Mesenchymal stem cell (in vitro differentiated cells and primary cell): ENCODE measurements at regions not wholly inside any gene's neighbourhood (a gene's known extent, or its start where the extent isn't known, plus 50 kb on each side); places are given as distances from the start of the nearest gene placed in this dataset.

ENCODE experiments used
- DNase-seq: peaks from one replicate; pipeline ENCODE4 v3.0.0-alpha.2; 2013
- H2AFZ ChIP-seq: one replicate; pipeline ENCODE4 v1.6.1; 2013; ENCODE audit warnings: low read depth, mild to moderate bottlenecking, control low read depth, inconsistent platforms, low read length, moderate library complexity
- H2AK5ac ChIP-seq: 2 replicates; pipeline ENCODE4 v1.6.1; 2013; ENCODE audit warnings: low read length, moderate library complexity, mild to moderate bottlenecking, inconsistent platforms; ENCODE audit not compliant: severe bottlenecking
- H2BK120ac ChIP-seq: one replicate; pipeline ENCODE4 v1.6.1; 2013; ENCODE audit warnings: low read depth, mild to moderate bottlenecking, inconsistent platforms, low read length, moderate library complexity
- H2BK12ac ChIP-seq, 2 experiments: one replicate each; pipeline ENCODE4 v1.6.1; 2013; ENCODE audit warnings: inconsistent platforms in 2 of 2, low read length in 2 of 2, mild to moderate bottlenecking in 2 of 2, moderate library complexity in 2 of 2, control low read depth in 1 of 2
- H2BK15ac ChIP-seq: one replicate; pipeline ENCODE4 v1.6.1; 2013; ENCODE audit warnings: mild to moderate bottlenecking, low read depth, inconsistent platforms; ENCODE audit not compliant: poor library complexity, severe bottlenecking
- H2BK5ac ChIP-seq: 2 replicates; pipeline ENCODE4 v1.6.1; 2013; ENCODE audit warnings: low read depth, mild to moderate bottlenecking, low read length, control low read depth, inconsistent platforms; ENCODE audit not compliant: poor library complexity, severe bottlenecking
- H3K14ac ChIP-seq, 2 experiments: one replicate each; pipeline ENCODE4 v1.6.1; 2013; ENCODE audit warnings: inconsistent platforms in 2 of 2, low read length in 2 of 2, control low read depth in 1 of 2, mild to moderate bottlenecking in 1 of 2, moderate library complexity in 1 of 2
- H3K18ac ChIP-seq, 2 experiments: one replicate each; pipeline ENCODE4 v1.6.1; 2013; ENCODE audit warnings: inconsistent platforms in 2 of 2, low read length in 2 of 2, control low read depth in 1 of 2, low read depth in 1 of 2, mild to moderate bottlenecking in 1 of 2
- H3K23ac ChIP-seq, 2 experiments: one replicate each; pipeline ENCODE4 v1.6.1; 2013; ENCODE audit warnings: inconsistent platforms in 2 of 2, low read length in 2 of 2, mild to moderate bottlenecking in 2 of 2, moderate library complexity in 2 of 2, control low read depth in 1 of 2
- H3K27ac ChIP-seq: 2 replicates; pipeline ENCODE4 v1.5.1; 2013; ENCODE audit warnings: mild to moderate bottlenecking, moderate library complexity, low read length, control low read depth, inconsistent platforms; ENCODE audit not compliant: poor library complexity, severe bottlenecking
- H3K27me3 ChIP-seq, 2 experiments: 2 replicates each; pipeline versions ENCODE4 v1.6.1 to v1.7.0; 2013; ENCODE audit warnings: low read length in 2 of 2, mild to moderate bottlenecking in 2 of 2, moderate library complexity in 2 of 2, control low read depth in 1 of 2, inconsistent platforms in 1 of 2; ENCODE audit not compliant: control insufficient read depth in 1 of 2, insufficient read depth in 1 of 2
- H3K36me3 ChIP-seq, 2 experiments: 2 replicates each; pipeline versions ENCODE4 v1.6.1 to v1.7.0; 2013; ENCODE audit warnings: low read length in 2 of 2, control low read depth in 1 of 2, inconsistent platforms in 1 of 2, low read depth in 1 of 2, mild to moderate bottlenecking in 1 of 2; ENCODE audit not compliant: insufficient read depth in 2 of 2, control insufficient read depth in 1 of 2
- H3K4ac ChIP-seq, 2 experiments: one replicate each; pipeline ENCODE4 v1.6.1; 2013; ENCODE audit warnings: inconsistent platforms in 2 of 2, low read length in 2 of 2, mild to moderate bottlenecking in 2 of 2, moderate library complexity in 2 of 2, control low read depth in 1 of 2, low read depth in 1 of 2
- H3K4me1 ChIP-seq: 2 replicates; pipeline ENCODE4 v1.6.1; 2013; ENCODE audit warnings: low read depth, low read length, control low read depth; ENCODE audit not compliant: control insufficient read depth, insufficient read depth
- H3K4me2 ChIP-seq: 2 replicates; pipeline ENCODE4 v1.6.1; 2013; ENCODE audit warnings: low read length, mild to moderate bottlenecking, inconsistent platforms; ENCODE audit not compliant: poor library complexity, severe bottlenecking
- H3K4me3 ChIP-seq, 2 experiments: 2 replicates each; pipeline versions ENCODE4 v1.5.1 to v1.7.0; 2013; ENCODE audit warnings: low read length in 2 of 2, mild to moderate bottlenecking in 2 of 2, control low read depth in 1 of 2, low read depth in 1 of 2; ENCODE audit not compliant: insufficient read depth in 1 of 2
- H3K79me1 ChIP-seq: replicated peaks from 2 replicates; pipeline ENCODE4 v1.6.1; 2013; ENCODE audit warnings: mild to moderate bottlenecking, control low read depth, low read length, inconsistent platforms; ENCODE audit not compliant: poor library complexity, severe bottlenecking
- H3K9ac ChIP-seq: 2 replicates; pipeline ENCODE4 v1.7.0; 2013; ENCODE audit warnings: mild to moderate bottlenecking, low read length, moderate library complexity
- H3K9me3 ChIP-seq: 2 replicates; pipeline ENCODE4 v1.7.0; 2013; ENCODE audit warnings: mild to moderate bottlenecking, low read length; ENCODE audit not compliant: control insufficient read depth
- H4K8ac ChIP-seq: one replicate; pipeline ENCODE4 v1.6.1; 2013; ENCODE audit warnings: inconsistent platforms, mild to moderate bottlenecking, low read length, moderate library complexity
- H4K91ac ChIP-seq: one replicate; pipeline ENCODE4 v1.6.1; 2013; ENCODE audit warnings: mild to moderate bottlenecking, low read length, inconsistent platforms
- WGBS: methylation state at CpG from one replicate; pipeline ENCODE4 v1.1.7; 2013; ENCODE audit warnings: mixed read lengths; 5-methylcytosine and 5-hydroxymethylcytosine counted together

GRCh38 chr2:160892204-160892603 is 268.0 kb upstream of the TANK start:
- no peak overlapping the region for H4K8ac ChIP-seq
- H3K18ac ChIP-seq: no peak overlapping the region
- H3K14ac ChIP-seq: no peak overlapping the region
- 97% methylated on average over 6 of the region's 7 CpGs for WGBS
- no peak overlapping the region for H4K91ac ChIP-seq
- no peak overlapping the region for H2BK12ac ChIP-seq
- H3K4me3 ChIP-seq: no peak overlapping the region
- H3K23ac ChIP-seq: no peak overlapping the region
- no peak for DNase-seq
- no peaks in the 10 kb centered on the region for H3K36me3 ChIP-seq
- H2AFZ ChIP-seq: no peak overlapping the region
- H3K4ac ChIP-seq: no peak overlapping the region
- no peak overlapping the region for H2BK120ac ChIP-seq
- no peaks in the 10 kb centered on the region for H3K79me1 ChIP-seq
- H3K27me3 ChIP-seq: no peaks in the 10 kb centered on the region
- no peaks in the 10 kb centered on the region for H3K9me3 ChIP-seq
- no peak overlapping the region for H3K4me2 ChIP-seq
- no peak overlapping the region for H2BK15ac ChIP-seq
- H3K27ac ChIP-seq: no peak overlapping the region
- H2BK5ac ChIP-seq: no peak overlapping the region
- H3K9ac ChIP-seq: no peak overlapping the region
- H2AK5ac ChIP-seq: no peak overlapping the region
- no peaks in the 10 kb centered on the region for H3K4me1 ChIP-seq

- Histone ChIP-seq H2BK5ac (no peak overlapping the region), H3K18ac (no peak overlapping the region), H2AK5ac (no peak overlapping the region), H3K36me3 (no peaks in the 10 kb centered on the region), H4K91ac (no peak overlapping the region), H3K9ac (no peak overlapping the region), H2BK15ac (no peak overlapping the region), H3K4me2 (no peak overlapping the region), H2BK120ac (no peak overlapping the region), H2AFZ (no peak overlapping the region), H3K23ac (no peak overlapping the region), H3K4me1 (no peaks in the 10 kb centered on the region), H3K9me3 (no peaks in the 10 kb centered on the region), H3K4me3 (no peak overlapping the region), H2BK12ac (no peak overlapping the region), H3K79me1 (no peaks in the 10 kb centered on the region), H4K8ac (no peak overlapping the region), H3K14ac (no peak overlapping the region), H3K27ac (no peak overlapping the region), H3K4ac (no peak overlapping the region), H3K27me3 (no peaks in the 10 kb centered on the region)
- WGBS: 80% methylated on average over 5 of the region's 8 CpGs
- DNase-seq: no peak
Observed at GRCh38 chr2:160893581-160893980, 266.6 kb upstream of the TANK start.

DNA sequence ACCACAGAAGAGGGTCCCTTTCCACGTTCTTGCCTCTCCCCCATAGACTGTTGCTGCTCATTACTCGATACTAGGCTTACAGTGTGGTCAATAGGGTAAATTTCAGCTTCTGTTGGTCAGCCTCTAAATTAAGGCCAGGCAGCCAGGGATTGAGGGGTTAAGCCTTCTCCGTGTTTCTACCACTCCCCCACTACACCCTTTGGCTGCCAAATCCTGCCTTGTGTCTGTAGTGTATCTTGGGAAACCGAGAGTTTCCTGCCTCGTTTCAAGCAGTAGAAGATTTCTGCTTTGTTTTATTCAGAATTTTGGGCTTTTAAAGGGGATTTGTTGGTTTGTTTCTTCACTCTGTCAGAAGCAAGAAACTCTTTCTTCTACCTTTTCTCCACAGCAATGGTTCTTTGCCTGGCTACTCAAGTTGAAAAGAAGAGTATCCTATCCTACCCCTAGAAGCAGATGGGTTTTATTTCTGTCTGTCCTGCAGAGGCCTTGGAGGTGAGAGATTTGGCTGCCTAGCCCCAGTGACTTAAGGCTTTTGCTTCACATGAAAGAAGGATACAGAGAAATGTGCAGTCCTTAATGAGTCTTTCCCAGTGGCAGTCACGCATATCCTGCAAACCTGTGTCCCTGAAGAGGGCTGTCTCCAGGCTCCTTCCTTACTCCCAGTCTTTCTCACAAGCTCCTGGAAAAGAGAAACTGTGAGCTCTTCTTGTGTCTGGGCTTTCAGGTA is 261.5 kb upstream of the TANK start:
- no peak overlapping the region for H3K14ac ChIP-seq
- no peak overlapping the region for H3K23ac ChIP-seq
- no peak for DNase-seq
- no peaks in the 10 kb centered on the region for H3K9me3 ChIP-seq
- no peak overlapping the region for H3K4me3 ChIP-seq
- no peak overlapping the region for H4K8ac ChIP-seq
- no peak overlapping the region for H2BK12ac ChIP-seq
- no peak overlapping the region for H3K4me2 ChIP-seq
- H4K91ac ChIP-seq: peak overlapping the region; percentile 53
- no peak overlapping the region for H2AFZ ChIP-seq
- no peaks in the 10 kb centered on the region for H3K4me1 ChIP-seq
- no peaks in the 10 kb centered on the region for H3K79me1 ChIP-seq
- no peaks in the 10 kb centered on the region for H3K36me3 ChIP-seq
- H3K4ac ChIP-seq: no peak overlapping the region
- H3K18ac ChIP-seq: no peak overlapping the region
- no peak overlapping the region for H3K9ac ChIP-seq
- WGBS: 94% methylated on average over 2 of the region's 6 CpGs
- H2BK120ac ChIP-seq: peak overlapping the region; percentile 19
- H2BK5ac ChIP-seq: no peak overlapping the region
- no peak overlapping the region for H3K27ac ChIP-seq
- no peaks in the 10 kb centered on the region for H3K27me3 ChIP-seq
- no peak overlapping the region for H2AK5ac ChIP-seq
- H2BK15ac ChIP-seq: peak overlapping the region; percentile 69

DNA sequence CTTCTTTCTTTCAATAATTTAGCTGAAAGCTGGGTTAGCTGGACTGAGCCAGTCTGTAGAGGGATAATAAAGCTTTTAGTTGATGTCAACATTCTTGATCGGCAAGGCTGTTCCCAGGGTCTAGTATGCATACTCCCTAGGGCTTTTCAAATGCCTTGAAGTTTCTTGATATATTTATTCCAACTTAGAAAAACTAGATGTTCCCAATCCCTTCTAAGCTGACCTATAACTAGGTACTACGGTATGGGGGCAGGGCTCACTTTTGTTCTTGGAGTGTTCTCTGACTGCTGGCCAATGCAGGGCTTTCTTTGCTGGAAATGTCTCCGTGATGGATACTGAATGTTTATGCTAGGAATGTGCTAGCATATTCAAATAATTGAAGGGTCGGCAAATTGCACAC is 258.6 kb upstream of the TANK start:
- Histone ChIP-seq H3K9me3 (no peaks in the 10 kb centered on the region), H3K79me1 (no peaks in the 10 kb centered on the region), H3K18ac (no peak overlapping the region), H3K4me3 (no peak overlapping the region), H2BK5ac (no peak overlapping the region), H3K4me2 (no peak overlapping the region), H2BK12ac (no peak overlapping the region), H2BK15ac (no peak overlapping the region), H2AFZ (no peak overlapping the region), H3K27me3 (no peaks in the 10 kb centered on the region), H3K4ac (no peak overlapping the region), H2AK5ac (no peak overlapping the region), H3K36me3 (no peaks in the 10 kb centered on the region), H2BK120ac (no peak overlapping the region), H3K14ac (no peak overlapping the region), H4K91ac (no peak overlapping the region), H3K27ac (no peak overlapping the region), H3K4me1 (no peaks in the 10 kb centered on the region), H4K8ac (no peak overlapping the region), H3K23ac (no peak overlapping the region), H3K9ac (no peak overlapping the region)
- WGBS: 100% methylated on average over 1 of the region's 4 CpGs
- no peak for DNase-seq
